Vagina (tissue), 2 donors: ENCODE measurements at regions not wholly inside any gene's neighbourhood (a gene's known extent, or its start where the extent isn't known, plus 50 kb on each side); places are given as distances from the start of the nearest gene placed in this dataset.

Experiments
- POLR2A ChIP-seq, 2 donors: fragments of 450-650 bp; IDR thresholded peaks; one replicate each; pipeline ENCODE4 v1.6.1; 2017; ENCODE audit warnings: antibody characterized with exemption in 2 of 2, mild to moderate bottlenecking in 2 of 2, moderate library complexity in 2 of 2
- POLR2AphosphoS5 ChIP-seq, 2 donors: sonication (generic); formaldehyde crosslinking; IDR thresholded peaks; one replicate each; pipeline ENCODE4 v1.9.0; 2017; ENCODE audit warnings: antibody characterized with exemption in 2 of 2, mild to moderate bottlenecking in 2 of 2, low read depth in 1 of 2; ENCODE audit not compliant: insufficient read depth in 1 of 2
- TF ChIP-seq, protein P1 (sequence below), 3 experiments: fragments of 450-650 bp in 2 of 3; fragments of 200-600 bp in 1 of 3; sonication (generic) in 1 of 3; IDR thresholded peaks; one replicate each; pipeline ENCODE4 v1.5.1; 2017 to 2019; ENCODE audit warnings: antibody characterized with exemption in 3 of 3, mild to moderate bottlenecking in 2 of 3, moderate library complexity in 2 of 3

DNA sequence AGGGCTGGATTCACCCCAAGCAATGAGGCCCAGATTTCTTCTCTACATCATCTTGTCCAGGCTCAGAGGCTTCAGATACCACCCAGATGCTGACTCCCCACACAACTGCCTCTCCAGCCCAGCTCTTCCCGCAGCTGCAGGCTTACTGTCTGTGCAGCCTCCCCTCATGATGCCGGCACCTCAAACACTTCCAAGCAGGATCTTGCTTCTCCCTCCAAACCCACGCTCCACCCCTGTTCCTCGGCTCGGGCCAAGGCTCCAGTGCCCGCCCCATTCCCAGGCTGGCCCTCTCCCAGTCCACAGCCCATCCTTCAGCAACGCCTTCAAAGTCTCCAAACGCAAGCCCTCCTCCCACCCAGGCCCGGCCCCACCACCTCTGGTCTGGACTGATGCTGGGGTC is 159.2 kb upstream of the LINGO1 start:
- TF ChIP-seq POLR2A (IDR thresholded peaks at IDR 0.05) (no peak), POLR2AphosphoS5 (IDR thresholded peaks at IDR 0.05; ENCODE audit: insufficient read depth in 1 of 2, low read depth in 1 of 2) (no peak)
- TF ChIP-seq, protein P1, sequence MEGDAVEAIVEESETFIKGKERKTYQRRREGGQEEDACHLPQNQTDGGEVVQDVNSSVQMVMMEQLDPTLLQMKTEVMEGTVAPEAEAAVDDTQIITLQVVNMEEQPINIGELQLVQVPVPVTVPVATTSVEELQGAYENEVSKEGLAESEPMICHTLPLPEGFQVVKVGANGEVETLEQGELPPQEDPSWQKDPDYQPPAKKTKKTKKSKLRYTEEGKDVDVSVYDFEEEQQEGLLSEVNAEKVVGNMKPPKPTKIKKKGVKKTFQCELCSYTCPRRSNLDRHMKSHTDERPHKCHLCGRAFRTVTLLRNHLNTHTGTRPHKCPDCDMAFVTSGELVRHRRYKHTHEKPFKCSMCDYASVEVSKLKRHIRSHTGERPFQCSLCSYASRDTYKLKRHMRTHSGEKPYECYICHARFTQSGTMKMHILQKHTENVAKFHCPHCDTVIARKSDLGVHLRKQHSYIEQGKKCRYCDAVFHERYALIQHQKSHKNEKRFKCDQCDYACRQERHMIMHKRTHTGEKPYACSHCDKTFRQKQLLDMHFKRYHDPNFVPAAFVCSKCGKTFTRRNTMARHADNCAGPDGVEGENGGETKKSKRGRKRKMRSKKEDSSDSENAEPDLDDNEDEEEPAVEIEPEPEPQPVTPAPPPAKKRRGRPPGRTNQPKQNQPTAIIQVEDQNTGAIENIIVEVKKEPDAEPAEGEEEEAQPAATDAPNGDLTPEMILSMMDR (IDR thresholded peaks at IDR 0.05) = no peak
